Keratinocyte (primary cell): ENCODE measurements at regions not wholly inside any gene's neighbourhood (a gene's known extent, or its start where the extent isn't known, plus 50 kb on each side); places are given as distances from the start of the nearest gene placed in this dataset.

ENCODE experiments used
- CTCF ChIP-seq, 3 experiments: IDR thresholded peaks in 1 of 3; conservative IDR thresholded peaks in 1 of 3; optimal IDR thresholded peaks in 1 of 3; 2 replicates in 2 of 3; 3 replicates in 1 of 3; pipeline versions ENCODE3 to v1.5.1; 2011; ENCODE audit warnings: low read length in 3 of 3, mild to moderate bottlenecking in 3 of 3, moderate library complexity in 2 of 3, control low read depth in 1 of 3, inconsistent platforms in 1 of 3; ENCODE audit not compliant: insufficient read depth in 2 of 3; ENCODE audit errors: extremely low read depth in 1 of 3
- EZH2 ChIP-seq: IDR thresholded peaks from one replicate; pipeline ENCODE4 v1.6.1; 2012; ENCODE audit warnings: inconsistent platforms, mild to moderate bottlenecking, low read length, moderate library complexity

- TF ChIP-seq CTCF (optimal IDR thresholded peaks at IDR 0.05 in 1 of 3, IDR thresholded peaks at IDR 0.05 in 1 of 3, conservative IDR thresholded peaks at IDR 0.05 in 1 of 3; ENCODE audit: extremely low read depth in 1 of 3, insufficient read depth in 2 of 3, low read length in 3 of 3) = no peak
- TF ChIP-seq EZH2 = no peak
Observed at GRCh38 chr6:27771235-27771634, 141.0 kb downstream of the OR2B2 start.
